NCI-H446 (cell line): ENCODE measurements at regions not wholly inside any gene's neighbourhood (a gene's known extent, or its start where the extent isn't known, plus 50 kb on each side); places are given as distances from the start of the nearest gene placed in this dataset.
"Not testable (repeated sequence)": the region's sequence is repeated elsewhere in the genome, so short reads cannot be mapped to it uniquely, and the experiment has no call there.

Source experiments
- DNase-seq, 2 experiments: peaks; one replicate each; lab custom pipeline; 2025; lab: John Stamatoyannopoulos, UW

DNA sequence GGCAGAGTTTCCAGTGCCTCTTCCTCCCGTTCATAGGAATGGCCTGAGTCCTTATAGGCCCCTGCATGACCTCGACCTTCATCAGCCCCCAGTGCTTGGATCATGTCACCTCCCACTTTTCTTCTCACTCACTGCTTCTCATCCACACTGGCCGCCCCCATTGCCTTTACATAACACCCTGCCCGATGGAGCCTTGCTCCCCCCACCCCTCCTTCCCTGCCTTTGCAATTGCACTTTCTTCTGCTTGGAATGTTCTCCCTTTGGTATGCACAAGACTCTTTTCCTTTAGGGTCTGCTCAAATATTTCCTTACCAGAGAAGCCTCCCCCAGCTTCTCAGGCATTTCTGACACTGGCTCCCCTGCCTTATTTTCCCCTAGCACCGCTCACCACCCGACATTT lies 125.2 kb upstream of the KCNJ6 start:
- DNase-seq: no peak

DNA sequence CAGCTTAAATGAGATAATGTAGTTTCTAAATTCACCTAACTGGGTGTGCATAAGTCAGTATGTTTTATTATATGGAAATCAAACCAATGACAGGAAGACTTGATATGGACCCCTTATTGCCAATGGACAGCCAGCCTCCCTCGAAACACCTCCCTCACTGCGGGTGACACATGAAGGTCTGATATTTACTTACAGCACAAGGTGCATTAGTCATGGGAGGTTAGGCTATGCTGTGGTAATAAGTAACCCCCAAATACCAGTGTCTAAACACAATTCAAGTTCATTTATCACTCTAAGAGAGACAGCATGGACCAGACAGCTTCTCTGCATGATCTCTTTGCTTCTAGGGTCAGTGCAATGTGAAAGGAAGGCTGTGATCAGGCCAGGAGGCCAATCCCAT lies 126.0 kb upstream of the KCNJ6 start:
- DNase-seq: no peak

DNA sequence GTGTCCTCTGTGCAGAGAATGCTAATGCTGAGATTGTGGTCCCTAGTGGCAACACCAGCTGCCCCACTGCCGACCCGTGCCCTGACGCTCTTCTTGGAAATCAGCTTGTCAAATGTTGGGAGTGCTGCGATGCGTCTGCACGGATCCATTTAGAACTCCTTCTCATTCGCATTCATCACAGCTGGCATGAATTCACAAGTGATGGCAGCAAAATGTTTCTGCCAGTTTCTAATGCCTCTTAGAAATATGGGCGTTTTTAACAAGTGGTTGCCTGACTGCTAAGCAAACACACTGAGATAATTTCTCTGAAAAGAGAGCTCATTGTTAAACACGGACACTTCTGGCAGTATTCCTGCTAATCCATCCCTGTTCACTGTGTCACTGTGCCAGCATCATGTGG lies 131.9 kb upstream of the KCNJ6 start:
- peak; percentile 68 to 83 for DNase-seq

DNA sequence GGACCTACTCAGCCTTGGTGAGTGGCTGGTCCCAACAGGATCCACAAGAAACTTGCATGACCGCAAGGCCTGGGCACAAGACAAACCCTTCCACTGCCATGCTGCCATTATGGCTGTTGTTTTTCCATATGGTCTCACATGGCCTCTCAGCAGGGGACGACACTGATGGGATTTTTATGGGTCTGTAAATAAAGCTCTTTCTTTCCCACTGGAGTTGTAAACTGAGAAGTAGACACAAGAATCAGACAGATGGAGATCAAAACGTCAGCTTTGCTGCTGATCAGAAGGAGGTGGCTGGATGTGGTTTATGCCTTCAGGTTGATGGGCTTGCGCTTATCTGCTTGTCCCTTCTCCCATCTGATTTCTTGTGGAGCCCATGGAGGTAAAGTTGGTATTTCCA lies 138.1 kb upstream of the KCNJ6 start:
- no peak for DNase-seq

- no peak for DNase-seq
Observed at GRCh38 chr21:38056481-38056880, 140.2 kb upstream of the KCNJ6 start.

DNA sequence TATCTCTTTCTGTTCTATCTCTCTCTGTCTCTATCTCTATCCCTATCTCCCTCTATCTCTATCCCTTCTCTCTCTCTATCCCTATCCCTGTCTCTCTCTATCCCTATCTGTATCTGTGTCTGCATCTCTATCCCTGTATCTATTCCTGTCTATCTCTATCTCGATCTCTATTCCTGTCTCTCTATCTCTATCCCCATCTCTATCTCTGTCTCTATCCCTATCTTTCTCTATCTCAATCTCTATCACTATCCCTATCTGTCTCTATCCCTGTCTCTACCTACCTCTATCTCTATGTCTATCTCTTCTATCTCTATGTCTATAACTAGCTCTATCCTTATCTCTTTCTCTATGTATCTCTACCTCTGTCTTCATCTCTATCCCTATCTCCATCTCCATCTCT lies 141.4 kb upstream of the KCNJ6 start:
- DNase-seq: no peak

- DNase-seq: no peak
Observed at GRCh38 chr21:38060533-38060932, 144.3 kb upstream of the KCNJ6 start.

GRCh38 chr21:38067086-38067739 lies 151.0 kb upstream of the KCNJ6 start:
- DNase-seq: no peak

DNA sequence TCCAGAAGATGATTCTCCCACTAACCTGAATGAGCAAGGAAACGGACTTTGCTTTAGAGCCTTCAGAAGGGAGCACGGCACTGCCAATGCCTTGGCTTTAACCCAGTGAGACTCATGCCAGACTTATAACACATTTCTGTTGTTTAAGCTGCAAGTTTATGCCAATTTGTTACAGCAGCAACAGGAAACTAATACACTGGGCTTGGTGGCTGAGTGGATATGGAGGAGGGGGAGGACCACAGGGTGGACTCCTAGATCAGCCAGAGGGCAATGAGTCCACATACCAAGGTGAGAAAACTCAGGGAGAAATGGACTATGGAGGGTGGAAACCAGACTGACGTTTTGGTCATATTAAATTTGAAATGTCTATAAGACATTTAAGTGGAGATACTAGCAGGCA lies 156.2 kb upstream of the KCNJ6 start:
- no peak for DNase-seq

GRCh38 chr21:38075833-38076587 lies 159.8 kb upstream of the KCNJ6 start:
- no peak for DNase-seq

DNA sequence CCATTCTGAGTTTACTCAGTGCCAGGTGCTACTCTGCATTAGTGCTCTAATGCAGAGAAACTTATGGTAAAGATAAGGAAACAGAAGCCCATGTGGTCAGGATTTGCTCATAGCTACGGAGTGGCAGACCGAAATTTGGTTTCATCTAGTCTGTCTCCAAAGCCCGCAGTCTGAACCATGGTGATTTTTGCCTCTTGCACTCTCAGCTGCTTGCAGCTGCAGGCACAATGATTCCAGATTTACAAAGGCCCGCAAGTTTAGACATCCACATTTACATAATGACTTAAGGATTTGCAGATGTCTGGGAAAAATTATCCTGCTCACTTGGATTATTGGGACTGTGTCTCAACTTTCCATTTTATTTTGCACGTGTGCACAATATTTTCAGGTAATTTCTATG lies 161.3 kb upstream of the KCNJ6 start:
- DNase-seq: no peak

GRCh38 chr21:38080888-38081287 lies 164.6 kb upstream of the KCNJ6 start:
- DNase-seq: no peak

- no peak for DNase-seq
Observed at GRCh38 chr21:38081708-38082107, 165.5 kb upstream of the KCNJ6 start.

DNA sequence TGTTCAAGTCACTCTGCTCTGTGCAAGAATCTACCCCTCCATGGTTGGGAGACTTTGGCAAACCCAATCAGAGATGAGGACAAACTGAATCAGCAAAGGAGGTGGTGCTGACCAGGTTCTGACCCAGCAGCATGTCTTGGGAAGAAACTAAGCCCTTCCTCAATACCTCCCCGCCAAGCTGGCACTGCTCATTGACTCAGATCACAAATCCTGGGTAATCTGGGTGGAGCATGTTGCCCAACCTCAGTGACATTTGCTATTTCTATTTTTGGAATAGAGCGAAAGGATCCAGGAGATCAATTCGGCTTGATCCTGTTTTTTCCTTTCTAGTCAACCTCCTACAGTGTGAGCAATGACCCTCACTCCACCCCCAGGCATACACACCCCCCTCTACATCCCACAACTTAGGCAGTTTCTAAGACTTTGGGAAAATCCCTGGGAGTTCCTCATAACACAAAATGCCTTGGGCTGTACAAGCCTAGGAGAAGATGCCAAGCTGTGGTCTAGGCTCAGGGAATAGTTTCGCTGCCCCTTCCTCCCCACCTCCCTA lies 166.8 kb upstream of the KCNJ6 start:
- DNase-seq: no peak

- DNase-seq: no peak
Observed at GRCh38 chr21:38083535-38083934, 167.3 kb upstream of the KCNJ6 start.

DNA sequence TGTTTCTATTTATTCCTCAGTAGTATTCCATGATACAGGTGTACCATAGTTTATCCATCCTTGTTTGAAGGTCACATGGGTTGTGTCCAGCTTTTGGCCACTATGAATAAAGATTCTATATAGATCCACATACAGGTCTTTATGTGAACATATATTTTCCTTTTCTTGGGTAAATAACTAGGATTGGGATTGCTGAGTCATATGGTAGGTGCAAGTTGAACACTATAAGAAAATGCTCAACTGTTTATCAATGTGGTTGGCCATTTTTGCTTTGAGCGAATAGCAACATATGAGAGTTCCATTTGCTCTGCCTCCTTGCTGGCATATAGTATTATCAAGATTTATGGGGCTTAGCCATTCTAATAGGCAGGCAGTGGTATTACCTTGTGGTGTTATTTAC lies 170.2 kb upstream of the KCNJ15 start:
- no peak for DNase-seq

- DNase-seq: no peak
Observed at GRCh38 chr21:38088916-38089762, 167.7 kb upstream of the KCNJ15 start.

DNA sequence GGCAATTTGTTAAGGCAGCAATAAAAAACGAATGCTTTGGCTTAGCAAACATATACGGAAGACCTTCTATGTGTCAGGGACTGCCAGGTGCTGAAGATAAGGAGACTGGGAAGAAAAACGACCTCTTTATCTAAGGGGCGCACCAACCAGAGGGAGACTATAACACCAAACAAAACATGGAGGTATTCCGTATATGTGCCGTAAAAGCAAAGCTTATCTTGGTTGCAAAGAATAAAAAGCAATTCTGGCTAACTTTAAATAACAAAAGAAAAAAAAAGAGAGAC lies 167.1 kb upstream of the KCNJ15 start:
- DNase-seq: no peak

GRCh38 chr21:38091061-38091460 lies 165.7 kb upstream of the KCNJ15 start:
- not testable (repeated sequence) for DNase-seq

GRCh38 chr21:38092051-38092450 lies 164.7 kb upstream of the KCNJ15 start:
- peak in 1 of 2 experiments; percentile 10 for DNase-seq

GRCh38 chr21:38095220-38095619 lies 161.6 kb upstream of the KCNJ15 start:
- peak in 1 of 2 experiments; percentile 38 for DNase-seq

DNA sequence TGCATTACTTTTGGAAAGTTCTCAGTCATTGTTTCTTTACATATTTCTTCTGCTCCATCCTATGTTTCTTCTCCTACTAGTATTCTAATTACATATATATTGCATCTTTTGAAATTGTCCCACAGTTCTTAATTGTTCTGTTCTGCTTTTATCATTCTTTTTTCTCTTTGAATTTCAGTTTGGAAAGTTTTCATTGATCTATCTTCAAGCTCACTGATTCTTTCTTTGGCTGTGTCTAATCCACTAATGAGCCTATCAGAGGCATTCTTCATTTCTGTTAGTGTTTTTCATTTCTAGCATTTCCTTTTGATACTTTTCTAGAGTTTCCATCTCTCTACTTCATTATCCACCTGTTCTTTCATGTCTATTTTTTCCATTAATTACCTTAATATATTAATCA lies 159.0 kb upstream of the KCNJ15 start:
- no peak for DNase-seq
